Neural crest cell (in vitro differentiated cells): ENCODE measurements at regions not wholly inside any gene's neighbourhood (a gene's known extent, or its start where the extent isn't known, plus 50 kb on each side); places are given as distances from the start of the nearest gene placed in this dataset.
A peak's percentile ranks its signal among the peaks of the same experiment; 100 is the strongest.
"Not testable (repeated sequence)": the region's sequence is repeated elsewhere in the genome, so short reads cannot be mapped to it uniquely, and the experiment has no call there.

Experiments used
- DNase-seq: peaks from one replicate; pipeline ENCODE4 v3.0.0; 2021; ENCODE audit warnings: low read depth, mixed read lengths, low spot score
- H3K27ac Mint-ChIP-seq: one replicate; pipeline ENCODE4 v1.8.0; 2021; ENCODE audit warnings: mild to moderate bottlenecking, mixed read lengths; ENCODE audit not compliant: unreplicated experiment
- H3K27me3 Mint-ChIP-seq: 2 replicates; pipeline ENCODE4 v1.8.0; 2021; ENCODE audit warnings: low read depth, mild to moderate bottlenecking, mixed read lengths
- H3K36me3 Mint-ChIP-seq: 2 replicates; pipeline ENCODE4 v1.8.0; 2021; ENCODE audit warnings: low read depth, mild to moderate bottlenecking, mixed read lengths
- H3K4me1 Mint-ChIP-seq: 2 replicates; pipeline ENCODE4 v1.8.0; 2021; ENCODE audit warnings: mixed read lengths
- H3K4me3 Mint-ChIP-seq: one replicate; pipeline ENCODE4 v1.8.0; 2021; ENCODE audit warnings: mild to moderate bottlenecking, mixed read lengths
- H3K9me3 Mint-ChIP-seq: 2 replicates; pipeline ENCODE4 v1.8.0; 2021; ENCODE audit warnings: mixed read lengths
- CTCF ChIP-seq: fragments of 200-600 bp; sonication (generic); conservative IDR thresholded peaks from 2 replicates; pipeline ENCODE4 v1.5.0; 2021; ENCODE audit warnings: antibody characterized with exemption, mild to moderate bottlenecking

- no peak for TF ChIP-seq CTCF
- Mint-ChIP-seq H3K27me3 (no peaks in the 10 kb centered on the region), H3K27ac (peak overlapping the region; percentile 19), H3K9me3 (peaks cover 6% of the 10 kb centered on the region), H3K4me3 (no peak overlapping the region), H3K4me1 (peaks cover 22% of the 10 kb centered on the region), H3K36me3 (peaks cover 2% of the 10 kb centered on the region)
- no peak for DNase-seq
Observed at GRCh38 chr2:238511614-238511950, 84.9 kb downstream of the ASB1 start.

- DNase-seq, result no peak
- H3K27ac Mint-ChIP-seq, result no peak overlapping the region
- no peak for TF ChIP-seq CTCF
- no peak overlapping the region for H3K4me3 Mint-ChIP-seq
- peaks cover 21% of the 10 kb centered on the region for H3K4me1 Mint-ChIP-seq
- H3K27me3 Mint-ChIP-seq, result no peaks in the 10 kb centered on the region
- H3K9me3 Mint-ChIP-seq, result peaks cover 9% of the 10 kb centered on the region
- H3K36me3 Mint-ChIP-seq, result peaks cover 4% of the 10 kb centered on the region
Observed at GRCh38 chr2:238512247-238512867, 85.6 kb downstream of the ASB1 start.

GRCh38 chr2:238513346-238513745 is 86.6 kb downstream of the ASB1 start:
- Mint-ChIP-seq H3K36me3 (peaks cover 4% of the 10 kb centered on the region), H3K27me3 (no peaks in the 10 kb centered on the region), H3K4me3 (no peak overlapping the region), H3K27ac (no peak overlapping the region), H3K4me1 (peaks cover 15% of the 10 kb centered on the region), H3K9me3 (peaks cover 14% of the 10 kb centered on the region)
- peak; percentile 46 for DNase-seq
- TF ChIP-seq CTCF, result peak; percentile 62

- H3K36me3 Mint-ChIP-seq, H3K4me3 Mint-ChIP-seq, H3K4me1 Mint-ChIP-seq, H3K27me3 Mint-ChIP-seq, H3K27ac Mint-ChIP-seq, DNase-seq: not testable (repeated sequence)
- H3K9me3 Mint-ChIP-seq, result peaks cover 14% of the 10 kb centered on the region
Observed at GRCh38 chr2:238514024-238514423, 87.3 kb downstream of the ASB1 start.

- no peak overlapping the region for H3K27ac Mint-ChIP-seq
- DNase-seq, result no peak
- H3K27me3 Mint-ChIP-seq, result no peaks in the 10 kb centered on the region
- H3K4me3 Mint-ChIP-seq, result no peak overlapping the region
- peaks cover 14% of the 10 kb centered on the region for H3K9me3 Mint-ChIP-seq
- TF ChIP-seq CTCF, result no peak
- no peaks in the 10 kb centered on the region for H3K4me1 Mint-ChIP-seq
- H3K36me3 Mint-ChIP-seq, result peaks cover 4% of the 10 kb centered on the region
Observed at GRCh38 chr2:238515377-238515776, 88.7 kb downstream of the ASB1 start.

GRCh38 chr2:238517209-238517608 is 90.5 kb downstream of the ASB1 start:
- no peak for TF ChIP-seq CTCF
- Mint-ChIP-seq H3K4me1 (no peaks in the 10 kb centered on the region), H3K36me3 (peaks cover 4% of the 10 kb centered on the region), H3K9me3 (peaks cover 14% of the 10 kb centered on the region), H3K27ac (no peak overlapping the region), H3K4me3 (no peak overlapping the region), H3K27me3 (no peaks in the 10 kb centered on the region)
- DNase-seq, result no peak
